ENCODE measurements at regions not wholly inside any gene's neighbourhood (a gene's known extent, or its start where the extent isn't known, plus 50 kb on each side); places are given as distances from the start of the nearest gene placed in this dataset.

DNA sequence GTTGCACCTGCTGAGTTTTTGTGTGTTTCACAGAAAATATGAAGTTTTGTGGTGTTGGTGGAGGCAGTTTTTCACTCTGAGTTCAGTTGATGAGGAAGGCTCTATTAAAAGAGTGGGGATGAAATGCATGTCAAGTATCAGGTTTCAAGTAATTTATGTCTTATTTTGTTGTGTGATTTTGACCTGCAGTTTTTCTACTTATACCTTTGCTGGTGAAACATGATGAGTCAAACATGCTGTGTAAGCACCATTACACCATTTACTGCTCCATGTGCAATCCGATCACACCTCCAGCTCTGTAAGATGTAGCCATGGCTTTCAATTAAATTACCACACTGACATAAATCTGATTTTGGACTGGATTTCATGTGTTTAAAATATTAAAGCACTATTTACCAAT, 174.5 kb upstream of the ZEB2 start:
- TF ChIP-seq, protein P1, sequence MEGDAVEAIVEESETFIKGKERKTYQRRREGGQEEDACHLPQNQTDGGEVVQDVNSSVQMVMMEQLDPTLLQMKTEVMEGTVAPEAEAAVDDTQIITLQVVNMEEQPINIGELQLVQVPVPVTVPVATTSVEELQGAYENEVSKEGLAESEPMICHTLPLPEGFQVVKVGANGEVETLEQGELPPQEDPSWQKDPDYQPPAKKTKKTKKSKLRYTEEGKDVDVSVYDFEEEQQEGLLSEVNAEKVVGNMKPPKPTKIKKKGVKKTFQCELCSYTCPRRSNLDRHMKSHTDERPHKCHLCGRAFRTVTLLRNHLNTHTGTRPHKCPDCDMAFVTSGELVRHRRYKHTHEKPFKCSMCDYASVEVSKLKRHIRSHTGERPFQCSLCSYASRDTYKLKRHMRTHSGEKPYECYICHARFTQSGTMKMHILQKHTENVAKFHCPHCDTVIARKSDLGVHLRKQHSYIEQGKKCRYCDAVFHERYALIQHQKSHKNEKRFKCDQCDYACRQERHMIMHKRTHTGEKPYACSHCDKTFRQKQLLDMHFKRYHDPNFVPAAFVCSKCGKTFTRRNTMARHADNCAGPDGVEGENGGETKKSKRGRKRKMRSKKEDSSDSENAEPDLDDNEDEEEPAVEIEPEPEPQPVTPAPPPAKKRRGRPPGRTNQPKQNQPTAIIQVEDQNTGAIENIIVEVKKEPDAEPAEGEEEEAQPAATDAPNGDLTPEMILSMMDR (IDR thresholded peaks at IDR 0.05): no peak
- TF ChIP-seq POLR2A (IDR thresholded peaks at IDR 0.05) (no peak), POLR2AphosphoS5 (IDR thresholded peaks at IDR 0.05) (no peak)
